ENCODE measurements at regions not wholly inside any gene's neighbourhood (a gene's known extent, or its start where the extent isn't known, plus 50 kb on each side); places are given as distances from the start of the nearest gene placed in this dataset.
"Not testable (repeated sequence)": the region's sequence is repeated elsewhere in the genome, so short reads cannot be mapped to it uniquely, and the experiment has no call there.

- H3K4me3 ChIP-seq (ENCODE audit: low read length): no peak overlapping the region
- no peaks in the 10 kb centered on the region for H3K79me2 ChIP-seq (ENCODE audit: control insufficient read depth, low read length)
- peaks cover 50% of the 10 kb centered on the region for H3K4me1 ChIP-seq (ENCODE audit: control insufficient read depth, low read length)
- H3F3A ChIP-seq (ENCODE audit: control insufficient read depth, insufficient read depth): peaks cover 24% of the 10 kb centered on the region
- no peaks in the 10 kb centered on the region for H3K9me2 ChIP-seq (replicated peaks; ENCODE audit: control insufficient read depth, low read length)
- no peak overlapping the region for H3K4me2 ChIP-seq (ENCODE audit: low read length)
- H4K20me1 ChIP-seq (ENCODE audit: control insufficient read depth, insufficient read depth, low read depth, low read length): no peaks in the 10 kb centered on the region
- H3K27me3 ChIP-seq (ENCODE audit: control insufficient read depth, low read length): no peaks in the 10 kb centered on the region
- peaks cover 8% of the 10 kb centered on the region for H3K36me3 ChIP-seq (ENCODE audit: control insufficient read depth, low read length)
- no peak for TF ChIP-seq EZH2phosphoT487 (IDR thresholded peaks at IDR 0.05; ENCODE audit: borderline replicate concordance, low read length)
- TF ChIP-seq CTCF (IDR thresholded peaks at IDR 0.05; ENCODE audit: low read depth, low read length, poor library complexity, severe bottlenecking): peak; percentile 44
- H3K27ac ChIP-seq (ENCODE audit: low read depth, low read length): no peak overlapping the region
- H3K9me3 ChIP-seq (ENCODE audit: control insufficient read depth, insufficient read depth, low read length): peaks cover 7% of the 10 kb centered on the region; the same call in 1 of the 2 replicates
Observed at GRCh38 chr10:30709229-30709628, 79.7 kb upstream of the LYZL2 start.

- peak overlapping the region; percentile 100; the same call in 1 of the 2 replicates for H3K27ac ChIP-seq (ENCODE audit: low read depth, low read length)
- peaks cover 6% of the 10 kb centered on the region for H3K79me2 ChIP-seq (ENCODE audit: control insufficient read depth, low read length)
- H3K27me3 ChIP-seq (ENCODE audit: control insufficient read depth, low read length): no peaks in the 10 kb centered on the region
- H3K9me3 ChIP-seq (ENCODE audit: control insufficient read depth, insufficient read depth, low read length): no peaks in the 10 kb centered on the region
- TF ChIP-seq EZH2phosphoT487 (IDR thresholded peaks at IDR 0.05; ENCODE audit: borderline replicate concordance, low read length): no peak
- no peak for TF ChIP-seq CTCF (IDR thresholded peaks at IDR 0.05; ENCODE audit: low read depth, low read length, poor library complexity, severe bottlenecking)
- H3K9me2 ChIP-seq (replicated peaks; ENCODE audit: control insufficient read depth, low read length): no peaks in the 10 kb centered on the region
- no peaks in the 10 kb centered on the region for H4K20me1 ChIP-seq (ENCODE audit: control insufficient read depth, insufficient read depth, low read depth, low read length)
- H3K4me2 ChIP-seq (ENCODE audit: low read length): 0 out of 2 replicates have a peak overlapping the region, but pooled peaks have one; percentile 18
- peaks cover 14% of the 10 kb centered on the region for H3K36me3 ChIP-seq (ENCODE audit: control insufficient read depth, low read length)
- peaks cover 33% of the 10 kb centered on the region for H3F3A ChIP-seq (ENCODE audit: control insufficient read depth, insufficient read depth)
- H3K4me3 ChIP-seq (ENCODE audit: low read length): 0 out of 2 replicates have a peak overlapping the region, but pooled peaks have one; percentile 8
- H3K4me1 ChIP-seq (ENCODE audit: control insufficient read depth, low read length): peaks cover 60% of the 10 kb centered on the region
Observed at GRCh38 chr10:30708234-30708633, 78.7 kb upstream of the LYZL2 start.

DNA sequence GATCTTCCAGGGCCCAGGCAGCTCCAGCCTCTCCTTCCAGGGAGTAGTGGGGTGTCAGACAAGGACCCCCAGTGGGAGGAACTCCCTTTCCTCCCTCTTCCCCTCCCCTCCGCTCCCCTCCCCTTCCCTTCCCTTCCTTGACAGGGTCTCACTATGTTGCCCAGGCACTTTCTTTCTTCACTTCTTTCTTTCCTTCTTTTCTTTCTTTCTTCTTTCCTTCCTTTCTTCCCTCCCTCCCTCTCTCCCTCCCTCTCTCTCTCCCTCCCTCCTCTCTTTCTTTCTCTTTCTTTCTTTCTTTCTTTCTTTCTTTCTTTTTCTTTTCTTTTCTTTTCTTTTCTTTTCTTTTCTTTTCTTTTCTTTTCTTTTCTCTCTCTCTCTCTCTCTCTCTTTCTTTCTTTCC, 76.6 kb upstream of the LYZL2 start:
- Histone ChIP-seq H3K4me1 (ENCODE audit: control insufficient read depth, low read length) (peaks cover 77% of the 10 kb centered on the region), H3F3A (ENCODE audit: control insufficient read depth, insufficient read depth) (peaks cover 42% of the 10 kb centered on the region), H3K4me3 (ENCODE audit: low read length) (peak overlapping the region; percentile 85), H3K27ac (ENCODE audit: low read depth, low read length) (peak overlapping the region; percentile 100), H3K36me3 (ENCODE audit: control insufficient read depth, low read length) (peaks cover 14% of the 10 kb centered on the region), H3K79me2 (ENCODE audit: control insufficient read depth, low read length) (peaks cover 15% of the 10 kb centered on the region), H3K4me2 (ENCODE audit: low read length) (peak overlapping the region; percentile 99)
- not testable (repeated sequence) for H3K27me3 ChIP-seq (ENCODE audit: control insufficient read depth, low read length); H4K20me1 ChIP-seq (ENCODE audit: control insufficient read depth, insufficient read depth, low read depth, low read length); H3K9me3 ChIP-seq (ENCODE audit: control insufficient read depth, insufficient read depth, low read length); H3K9me2 ChIP-seq (replicated peaks; ENCODE audit: control insufficient read depth, low read length)

- Histone ChIP-seq H3K27me3 (ENCODE audit: control insufficient read depth, low read length) (no peaks in the 10 kb centered on the region), H3K9me2 (replicated peaks; ENCODE audit: control insufficient read depth, low read length) (no peaks in the 10 kb centered on the region), H3K4me1 (ENCODE audit: control insufficient read depth, low read length) (peaks cover 83% of the 10 kb centered on the region), H3K36me3 (ENCODE audit: control insufficient read depth, low read length) (peaks cover 14% of the 10 kb centered on the region), H3K4me3 (ENCODE audit: low read length) (peak overlapping the region; percentile 85), H3K4me2 (ENCODE audit: low read length) (peak overlapping the region; percentile 99), H3K9me3 (ENCODE audit: control insufficient read depth, insufficient read depth, low read length) (no peaks in the 10 kb centered on the region), H3K79me2 (ENCODE audit: control insufficient read depth, low read length) (peaks cover 15% of the 10 kb centered on the region), H4K20me1 (ENCODE audit: control insufficient read depth, insufficient read depth, low read depth, low read length) (no peaks in the 10 kb centered on the region), H3K27ac (ENCODE audit: low read depth, low read length) (peak overlapping the region; percentile 100), H3F3A (ENCODE audit: control insufficient read depth, insufficient read depth) (peaks cover 47% of the 10 kb centered on the region)
- TF ChIP-seq EZH2phosphoT487 (IDR thresholded peaks at IDR 0.05; ENCODE audit: borderline replicate concordance, low read length) (no peak), CTCF (IDR thresholded peaks at IDR 0.05; ENCODE audit: low read depth, low read length, poor library complexity, severe bottlenecking) (no peak)
Observed at GRCh38 chr10:30705625-30706149, 76.1 kb upstream of the LYZL2 start.
